Stimulated activated CD4-positive, alpha-beta T cell treated with anti-CD3 and anti-CD28 coated beads, TNF-alpha, amount 100 ng/mL, for 48 hours (primary cell): ENCODE measurements at regions not wholly inside any gene's neighbourhood (a gene's known extent, or its start where the extent isn't known, plus 50 kb on each side); places are given as distances from the start of the nearest gene placed in this dataset.

Source experiments
- DNase-seq, 3 donors: peaks; one replicate each; pipeline ENCODE4 v3.0.0-alpha.2; 2020; ENCODE audit warnings: low read depth in 3 of 3

- no peak for DNase-seq
Measured at GRCh38 chr13:107043021-107043956, 475.4 kb upstream of the ARGLU1 start.

- no peak for DNase-seq
Measured at GRCh38 chr13:107035778-107036177, 467.8 kb upstream of the ARGLU1 start.

- no peak for DNase-seq
Measured at GRCh38 chr13:107035186-107035585, 467.2 kb upstream of the ARGLU1 start.

GRCh38 chr13:107034236-107034872 is 466.4 kb upstream of the ARGLU1 start:
- no peak for DNase-seq

GRCh38 chr13:107031716-107032115 is 463.8 kb upstream of the ARGLU1 start:
- no peak for DNase-seq

GRCh38 chr13:107028751-107029150 is 460.8 kb upstream of the ARGLU1 start:
- no peak for DNase-seq

GRCh38 chr13:107025991-107026390 is 458.1 kb upstream of the ARGLU1 start:
- no peak for DNase-seq

GRCh38 chr13:107023335-107023734 is 455.4 kb upstream of the ARGLU1 start:
- no peak for DNase-seq

- no peak for DNase-seq
Measured at GRCh38 chr13:107020393-107020792, 452.5 kb upstream of the ARGLU1 start.

- DNase-seq = no peak
Measured at GRCh38 chr13:107018285-107018684, 450.3 kb upstream of the ARGLU1 start.

GRCh38 chr13:107006661-107007060 is 438.7 kb upstream of the ARGLU1 start:
- DNase-seq = no peak

GRCh38 chr13:107005577-107005976 is 437.6 kb upstream of the ARGLU1 start:
- no peak for DNase-seq

GRCh38 chr13:107003911-107004310 is 436.0 kb upstream of the ARGLU1 start:
- DNase-seq = no peak

- no peak for DNase-seq
Measured at GRCh38 chr13:106998664-106999063, 430.7 kb upstream of the ARGLU1 start.

- DNase-seq = no peak
Measured at GRCh38 chr13:106997696-106998095, 429.8 kb upstream of the ARGLU1 start.

GRCh38 chr13:106996867-106997618 is 429.1 kb upstream of the ARGLU1 start:
- no peak for DNase-seq

- no peak for DNase-seq
Measured at GRCh38 chr13:106990594-106990993, 422.7 kb upstream of the ARGLU1 start.

- DNase-seq = no peak
Measured at GRCh38 chr13:106989876-106990275, 421.9 kb upstream of the ARGLU1 start.

GRCh38 chr13:106987427-106987785 is 419.5 kb upstream of the ARGLU1 start:
- no peak for DNase-seq

- DNase-seq = no peak
Measured at GRCh38 chr13:106986687-106987426, 418.9 kb upstream of the ARGLU1 start.

GRCh38 chr13:106986033-106986484 is 418.1 kb upstream of the ARGLU1 start:
- no peak for DNase-seq

- no peak for DNase-seq
Measured at GRCh38 chr13:106985481-106985880, 417.5 kb upstream of the ARGLU1 start.
